HCT116 (cell line): ENCODE measurements at regions not wholly inside any gene's neighbourhood (a gene's known extent, or its start where the extent isn't known, plus 50 kb on each side); places are given as distances from the start of the nearest gene placed in this dataset.

Experiments
- CEBPB ChIP-seq: IDR thresholded peaks from 2 replicates; pipeline ENCODE4 v1.6.1; 2012; ENCODE audit warnings: low read depth
- ELF1 ChIP-seq: IDR thresholded peaks from 2 replicates; pipeline ENCODE4 v1.6.1; 2012; ENCODE audit warnings: low read depth, borderline replicate concordance
- EZH2phosphoT487 ChIP-seq: fragments of 200-600 bp; IDR thresholded peaks from 2 replicates; pipeline ENCODE4 v1.6.1; 2018; ENCODE audit warnings: antibody characterized with exemption, borderline replicate concordance
- POLR2A ChIP-seq: IDR thresholded peaks from 2 replicates; pipeline ENCODE4 v1.7.0; 2011; ENCODE audit warnings: borderline replicate concordance; ENCODE audit not compliant: insufficient read depth, insufficient read length; ENCODE audit errors: extremely low read depth
- POLR2AphosphoS5 ChIP-seq: IDR thresholded peaks from 2 replicates; pipeline ENCODE4 v1.6.1; 2011; ENCODE audit warnings: mild to moderate bottlenecking, low read depth, low read length, moderate library complexity
- RAD21 ChIP-seq: IDR thresholded peaks from 2 replicates; pipeline ENCODE4 v1.6.1; 2012; ENCODE audit warnings: low read depth, mild to moderate bottlenecking
- SP1 ChIP-seq: IDR thresholded peaks from 2 replicates; pipeline ENCODE4 v1.6.1; 2012; ENCODE audit warnings: low read depth
- SRF ChIP-seq: IDR thresholded peaks from 2 replicates; pipeline ENCODE4 v1.6.1; 2012; ENCODE audit warnings: low read depth
- TCF7L2 ChIP-seq: IDR thresholded peaks from 2 replicates; pipeline ENCODE4 v1.7.0; 2011; ENCODE audit warnings: borderline replicate concordance, inconsistent platforms; ENCODE audit not compliant: insufficient read depth, insufficient read length; ENCODE audit errors: extremely low read depth
- YY1 ChIP-seq: IDR thresholded peaks from 2 replicates; pipeline ENCODE4 v1.6.1; 2011; ENCODE audit warnings: low read length, low read depth, moderate library complexity, mild to moderate bottlenecking; ENCODE audit not compliant: insufficient replicate concordance; ENCODE audit errors: extremely low read depth
- ZNF274 ChIP-seq: fragments of 200-500 bp; sonication (Bioruptor generic); IDR thresholded peaks from 2 replicates; pipeline ENCODE4 v1.6.1; 2014; ENCODE audit warnings: mild to moderate bottlenecking, low read depth, low read length, inconsistent platforms
- TF ChIP-seq, protein P1 (sequence below), 3 experiments: fragments of 200-600 bp in 1 of 3; sonication (generic) in 1 of 3; IDR thresholded peaks in 2 of 3; conservative IDR thresholded peaks in 1 of 3; 2 replicates each; pipeline ENCODE4 v1.5.1; 2012 to 2017; ENCODE audit warnings: low read depth in 2 of 3, low read length in 2 of 3, antibody characterized with exemption in 1 of 3, borderline replicate concordance in 1 of 3, control low read depth in 1 of 3, mild to moderate bottlenecking in 1 of 3, mixed read lengths in 1 of 3, mixed run types in 1 of 3, moderate library complexity in 1 of 3; ENCODE audit not compliant: insufficient read depth in 1 of 3

DNA sequence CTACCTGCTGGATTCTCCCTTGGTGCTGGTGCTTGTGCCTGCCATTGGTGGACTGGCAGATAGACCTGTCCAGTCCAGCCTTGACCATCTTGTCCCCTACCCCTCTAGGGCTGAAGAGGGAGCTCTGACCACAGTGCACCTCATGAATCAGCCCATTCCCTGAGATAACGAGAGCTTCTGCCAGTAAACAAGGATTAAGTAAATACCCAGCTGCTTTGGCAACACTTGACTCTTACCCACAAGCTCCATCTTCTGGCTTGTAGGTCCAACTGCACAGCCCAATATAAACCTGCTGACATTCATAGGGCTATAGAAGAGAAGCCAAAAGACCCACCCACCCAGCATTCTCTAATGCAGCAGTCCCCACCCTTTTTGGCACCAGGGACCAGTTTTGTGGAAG is 186.4 kb downstream of the PIK3C3 start:
- TF ChIP-seq POLR2AphosphoS5: no peak
- TF ChIP-seq SP1: no peak
- no peak for TF ChIP-seq RAD21
- TF ChIP-seq YY1: no peak
- TF ChIP-seq TCF7L2: no peak
- no peak for TF ChIP-seq POLR2A
- TF ChIP-seq, protein P1, sequence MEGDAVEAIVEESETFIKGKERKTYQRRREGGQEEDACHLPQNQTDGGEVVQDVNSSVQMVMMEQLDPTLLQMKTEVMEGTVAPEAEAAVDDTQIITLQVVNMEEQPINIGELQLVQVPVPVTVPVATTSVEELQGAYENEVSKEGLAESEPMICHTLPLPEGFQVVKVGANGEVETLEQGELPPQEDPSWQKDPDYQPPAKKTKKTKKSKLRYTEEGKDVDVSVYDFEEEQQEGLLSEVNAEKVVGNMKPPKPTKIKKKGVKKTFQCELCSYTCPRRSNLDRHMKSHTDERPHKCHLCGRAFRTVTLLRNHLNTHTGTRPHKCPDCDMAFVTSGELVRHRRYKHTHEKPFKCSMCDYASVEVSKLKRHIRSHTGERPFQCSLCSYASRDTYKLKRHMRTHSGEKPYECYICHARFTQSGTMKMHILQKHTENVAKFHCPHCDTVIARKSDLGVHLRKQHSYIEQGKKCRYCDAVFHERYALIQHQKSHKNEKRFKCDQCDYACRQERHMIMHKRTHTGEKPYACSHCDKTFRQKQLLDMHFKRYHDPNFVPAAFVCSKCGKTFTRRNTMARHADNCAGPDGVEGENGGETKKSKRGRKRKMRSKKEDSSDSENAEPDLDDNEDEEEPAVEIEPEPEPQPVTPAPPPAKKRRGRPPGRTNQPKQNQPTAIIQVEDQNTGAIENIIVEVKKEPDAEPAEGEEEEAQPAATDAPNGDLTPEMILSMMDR (IDR thresholded peaks at IDR 0.05 in 2 of 3, conservative IDR thresholded peaks at IDR 0.05 in 1 of 3; ENCODE audit: borderline replicate concordance in 1 of 3, insufficient read depth in 1 of 3, low read depth in 2 of 3, low read length in 2 of 3): no peak
- no peak for TF ChIP-seq ZNF274
- no peak for TF ChIP-seq SRF
- TF ChIP-seq ELF1: no peak
- no peak for TF ChIP-seq CEBPB
- TF ChIP-seq EZH2phosphoT487: no peak
